ENCODE measurements at regions not wholly inside any gene's neighbourhood (a gene's known extent, or its start where the extent isn't known, plus 50 kb on each side); places are given as distances from the start of the nearest gene placed in this dataset.
A peak's percentile ranks its signal among the peaks of the same experiment; 100 is the strongest.

- CTCF ChIA-PET: no interaction called here
- Mint-ChIP-seq H3K36me3 (ENCODE audit: low read depth) (no peaks in the 10 kb centered on the region), H3K9me3 (peaks cover 12% of the 10 kb centered on the region), H3K4me3 (no peak overlapping the region), H3K27ac (no peak overlapping the region), H3K4me1 (no peaks in the 10 kb centered on the region), H3K27me3 (no peaks in the 10 kb centered on the region)
- no peak for DNase-seq
- POLR2A ChIA-PET: no interaction called here
Observed at GRCh38 chr3:72560846-72561675, 287.2 kb downstream of the SHQ1 start.

- no peaks in the 10 kb centered on the region for H3K4me1 Mint-ChIP-seq
- no peak overlapping the region for H3K4me3 Mint-ChIP-seq
- H3K27ac Mint-ChIP-seq: no peak overlapping the region
- peaks cover 12% of the 10 kb centered on the region for H3K9me3 Mint-ChIP-seq
- CTCF ChIA-PET: no interaction called here
- H3K36me3 Mint-ChIP-seq (ENCODE audit: low read depth): no peaks in the 10 kb centered on the region
- no peaks in the 10 kb centered on the region for H3K27me3 Mint-ChIP-seq
- POLR2A ChIA-PET: no interaction called here
- DNase-seq: no peak
Observed at GRCh38 chr3:72559385-72559784, 288.9 kb downstream of the SHQ1 start.

- Mint-ChIP-seq H3K9me3 (peaks cover 12% of the 10 kb centered on the region), H3K27me3 (no peaks in the 10 kb centered on the region), H3K4me1 (no peaks in the 10 kb centered on the region), H3K4me3 (no peak overlapping the region), H3K36me3 (ENCODE audit: low read depth) (no peaks in the 10 kb centered on the region), H3K27ac (no peak overlapping the region)
- ChIA-PET CTCF (no interaction called here), POLR2A (no interaction called here)
- no peak for DNase-seq
Observed at GRCh38 chr3:72558001-72558400, 290.2 kb downstream of the SHQ1 start.

- DNase-seq: no peak
- no peak overlapping the region for H3K27ac Mint-ChIP-seq
- ChIA-PET POLR2A (no interaction called here), CTCF (interaction anchor here (1.4 kb wide), 1 partner anchor 10 kb away, joined by 3 read pairs; no protein-coding TSS in a partner anchor)
- no peaks in the 10 kb centered on the region for H3K36me3 Mint-ChIP-seq (ENCODE audit: low read depth)
- H3K9me3 Mint-ChIP-seq: peaks cover 12% of the 10 kb centered on the region
- H3K27me3 Mint-ChIP-seq: no peaks in the 10 kb centered on the region
- peaks cover 4% of the 10 kb centered on the region for H3K4me1 Mint-ChIP-seq
- no peak overlapping the region for H3K4me3 Mint-ChIP-seq
Observed at GRCh38 chr3:72555714-72556113, 292.5 kb downstream of the SHQ1 start.

GRCh38 chr3:72554689-72555088 is 293.6 kb downstream of the SHQ1 start:
- ChIA-PET CTCF (no interaction called here), POLR2A (no interaction called here)
- H3K4me1 Mint-ChIP-seq: peaks cover 14% of the 10 kb centered on the region
- H3K27ac Mint-ChIP-seq: no peak overlapping the region
- no peak for DNase-seq
- no peak overlapping the region for H3K4me3 Mint-ChIP-seq
- no peaks in the 10 kb centered on the region for H3K36me3 Mint-ChIP-seq (ENCODE audit: low read depth)
- H3K9me3 Mint-ChIP-seq: peaks cover 12% of the 10 kb centered on the region
- H3K27me3 Mint-ChIP-seq: no peaks in the 10 kb centered on the region

GRCh38 chr3:72553298-72553697 is 294.9 kb downstream of the SHQ1 start:
- H3K4me1 Mint-ChIP-seq: peaks cover 20% of the 10 kb centered on the region
- H3K9me3 Mint-ChIP-seq: peaks cover 10% of the 10 kb centered on the region
- DNase-seq: no peak
- no peak overlapping the region for H3K27ac Mint-ChIP-seq
- no peaks in the 10 kb centered on the region for H3K36me3 Mint-ChIP-seq (ENCODE audit: low read depth)
- POLR2A ChIA-PET: no interaction called here
- no peaks in the 10 kb centered on the region for H3K27me3 Mint-ChIP-seq
- CTCF ChIA-PET: interaction anchor here (1.2 to 1.8 kb wide), 2 partner anchors 12 to 269 kb away, joined by 3 to 6 read pairs; no protein-coding TSS in a partner anchor
- H3K4me3 Mint-ChIP-seq: no peak overlapping the region

- Mint-ChIP-seq H3K27ac (peak overlapping the region; percentile 93), H3K4me3 (peak overlapping the region; percentile 65), H3K9me3 (no peaks in the 10 kb centered on the region), H3K4me1 (peaks cover 20% of the 10 kb centered on the region), H3K27me3 (no peaks in the 10 kb centered on the region), H3K36me3 (ENCODE audit: low read depth) (no peaks in the 10 kb centered on the region)
- POLR2A ChIA-PET: interaction anchor here (0.7 kb wide), 1 partner anchor 278 kb away, joined by 4 read pairs; no protein-coding TSS in a partner anchor
- DNase-seq: no peak
- CTCF ChIA-PET: interaction anchor here (0.7 to 1.1 kb wide), 2 partner anchors 13 to 293 kb away, joined by 3 read pairs; no protein-coding TSS in a partner anchor
Observed at GRCh38 chr3:72550582-72551262, 297.5 kb downstream of the SHQ1 start.

- peaks cover 20% of the 10 kb centered on the region for H3K4me1 Mint-ChIP-seq
- CTCF ChIA-PET: interaction anchor here (0.6 to 1.1 kb wide), 3 partner anchors 12 to 660 kb away, joined by 3 to 4 read pairs (median 3); no protein-coding TSS in a partner anchor
- H3K9me3 Mint-ChIP-seq: no peaks in the 10 kb centered on the region
- POLR2A ChIA-PET: interaction anchor here (0.7 kb wide), 1 partner anchor 277 kb away, joined by 4 read pairs; no protein-coding TSS in a partner anchor
- peak overlapping the region; percentile 93 for H3K27ac Mint-ChIP-seq
- H3K4me3 Mint-ChIP-seq: peak overlapping the region; percentile 65
- DNase-seq: peak; percentile 39
- H3K27me3 Mint-ChIP-seq: no peaks in the 10 kb centered on the region
- H3K36me3 Mint-ChIP-seq (ENCODE audit: low read depth): no peaks in the 10 kb centered on the region
Observed at GRCh38 chr3:72549761-72550581, 298.3 kb downstream of the SHQ1 start.

- DNase-seq: no peak
- H3K4me3 Mint-ChIP-seq: no peak overlapping the region
- H3K27ac Mint-ChIP-seq: peak overlapping the region; percentile 93
- ChIA-PET CTCF (no interaction called here), POLR2A (no interaction called here)
- H3K27me3 Mint-ChIP-seq: no peaks in the 10 kb centered on the region
- no peaks in the 10 kb centered on the region for H3K9me3 Mint-ChIP-seq
- H3K4me1 Mint-ChIP-seq: peaks cover 20% of the 10 kb centered on the region
- H3K36me3 Mint-ChIP-seq (ENCODE audit: low read depth): no peaks in the 10 kb centered on the region
Observed at GRCh38 chr3:72548981-72549380, 299.3 kb downstream of the SHQ1 start.

- DNase-seq: no peak
- Mint-ChIP-seq H3K36me3 (ENCODE audit: low read depth) (no peaks in the 10 kb centered on the region), H3K4me3 (no peak overlapping the region), H3K27me3 (no peaks in the 10 kb centered on the region), H3K27ac (peak overlapping the region; percentile 43), H3K9me3 (no peaks in the 10 kb centered on the region), H3K4me1 (peaks cover 20% of the 10 kb centered on the region)
- POLR2A ChIA-PET: no interaction called here
- CTCF ChIA-PET: no interaction called here
Observed at GRCh38 chr3:72548461-72548860, 299.8 kb downstream of the SHQ1 start.

GRCh38 chr3:72547183-72547582 is 301.1 kb downstream of the SHQ1 start:
- DNase-seq: no peak
- H3K9me3 Mint-ChIP-seq: peaks cover 2% of the 10 kb centered on the region
- H3K36me3 Mint-ChIP-seq (ENCODE audit: low read depth): no peaks in the 10 kb centered on the region
- CTCF ChIA-PET: interaction anchor here (2.9 kb wide), 1 partner anchor 11 kb away, joined by 9 read pairs; no protein-coding TSS in a partner anchor
- H3K27me3 Mint-ChIP-seq: no peaks in the 10 kb centered on the region
- no peak overlapping the region for H3K4me3 Mint-ChIP-seq
- POLR2A ChIA-PET: no interaction called here
- H3K4me1 Mint-ChIP-seq: peaks cover 20% of the 10 kb centered on the region
- no peak overlapping the region for H3K27ac Mint-ChIP-seq

- DNase-seq: no peak
- H3K27ac Mint-ChIP-seq: no peak overlapping the region
- ChIA-PET POLR2A (no interaction called here), CTCF (no interaction called here)
- H3K4me1 Mint-ChIP-seq: peaks cover 2% of the 10 kb centered on the region
- no peak overlapping the region for H3K4me3 Mint-ChIP-seq
- H3K27me3 Mint-ChIP-seq: no peaks in the 10 kb centered on the region
- H3K9me3 Mint-ChIP-seq: peaks cover 2% of the 10 kb centered on the region
- no peaks in the 10 kb centered on the region for H3K36me3 Mint-ChIP-seq (ENCODE audit: low read depth)
Observed at GRCh38 chr3:72544239-72544638, 304.0 kb downstream of the SHQ1 start.

- no peak for DNase-seq
- CTCF ChIA-PET: no interaction called here
- no peaks in the 10 kb centered on the region for H3K27me3 Mint-ChIP-seq
Observed at GRCh38 chr3:72543246-72543645, 305.0 kb downstream of the SHQ1 start.

More at GRCh38 chr3:72543246-72543645, 305.0 kb downstream of the SHQ1 start:
- Mint-ChIP-seq H3K9me3 (peaks cover 2% of the 10 kb centered on the region), H3K4me3 (no peak overlapping the region), H3K4me1 (no peaks in the 10 kb centered on the region), H3K36me3 (ENCODE audit: low read depth) (no peaks in the 10 kb centered on the region), H3K27ac (no peak overlapping the region)
- POLR2A ChIA-PET: no interaction called here
